ENCODE measurements at regions not wholly inside any gene's neighbourhood (a gene's known extent, or its start where the extent isn't known, plus 50 kb on each side); places are given as distances from the start of the nearest gene placed in this dataset.

- DNase-seq (ENCODE audit: insufficient read length, low spot score), result peak; percentile 19
- FAIRE-seq, result no peak
Observed at GRCh38 chr7:17474724-17475344, 176.4 kb downstream of the AHR start.

- no peak for FAIRE-seq
Observed at GRCh38 chr7:17477182-17477581, 178.7 kb downstream of the AHR start.

DNA sequence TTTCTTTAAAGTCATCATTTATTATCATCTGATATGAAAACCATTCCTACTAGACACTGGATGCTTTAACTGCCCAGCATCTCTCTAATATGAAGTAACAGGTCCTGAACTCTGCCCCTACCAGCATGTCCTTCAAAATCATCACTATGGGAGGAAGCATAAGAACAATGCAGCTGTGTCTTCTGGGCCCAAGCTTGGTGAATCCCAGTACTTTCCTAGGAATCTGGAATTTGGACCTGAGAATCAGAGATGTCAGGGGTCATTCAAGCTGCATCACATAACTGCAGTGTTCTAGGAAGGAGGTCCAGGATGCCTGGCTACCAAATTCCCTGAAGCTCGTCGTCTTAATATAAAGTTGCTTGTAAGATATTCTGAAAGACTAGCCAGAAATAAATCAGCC lies 182.7 kb downstream of the AHR start:
- no peak for FAIRE-seq
- DNase-seq (ENCODE audit: insufficient read length, low spot score), result no peak

More at GRCh38 chr7:17477182-17477581, 178.7 kb downstream of the AHR start:
- DNase-seq (ENCODE audit: insufficient read length, low spot score), result no peak

DNA sequence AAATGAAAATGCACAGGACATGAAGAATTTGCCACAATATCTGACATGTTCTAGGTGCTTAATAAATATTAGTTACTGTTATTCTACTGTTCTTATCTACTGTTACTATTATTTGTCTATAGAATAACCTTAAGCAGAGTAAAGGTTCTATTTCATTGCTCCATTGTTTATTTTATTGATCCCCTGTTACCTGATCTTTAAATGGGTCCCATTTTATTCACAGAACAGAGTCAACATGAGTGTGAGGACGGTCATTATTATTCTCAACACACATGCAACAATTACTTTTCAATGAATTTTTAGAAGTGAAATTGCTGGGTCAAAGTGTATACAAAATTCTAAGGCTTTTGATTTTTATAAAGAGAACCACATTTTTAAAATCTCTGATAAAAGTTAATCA lies 186.9 kb downstream of the AHR start:
- FAIRE-seq, result no peak
- no peak for DNase-seq (ENCODE audit: insufficient read length, low spot score)

DNA sequence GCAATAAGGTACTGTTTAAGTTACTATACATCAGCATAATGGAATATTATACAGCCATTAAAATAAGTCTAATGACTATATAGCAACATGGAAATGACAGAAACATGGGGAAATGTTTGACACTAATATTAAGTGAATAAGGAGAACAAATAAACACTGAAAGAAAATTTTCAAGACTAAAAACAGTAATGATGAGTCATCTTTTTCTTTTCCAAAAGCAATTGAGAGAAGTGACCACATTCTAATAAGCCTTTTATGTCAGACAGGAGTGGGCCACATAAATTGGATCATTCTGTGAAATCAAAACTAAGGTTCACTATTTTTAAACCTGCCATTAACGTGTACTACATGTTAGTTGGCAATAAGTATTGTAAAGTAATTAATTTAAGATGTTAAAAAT lies 187.5 kb downstream of the AHR start:
- FAIRE-seq, result no peak
- DNase-seq (ENCODE audit: insufficient read length, low spot score), result no peak

GRCh38 chr7:17486835-17487234 lies 188.4 kb downstream of the AHR start:
- no peak for FAIRE-seq
- DNase-seq (ENCODE audit: insufficient read length, low spot score), result no peak

DNA sequence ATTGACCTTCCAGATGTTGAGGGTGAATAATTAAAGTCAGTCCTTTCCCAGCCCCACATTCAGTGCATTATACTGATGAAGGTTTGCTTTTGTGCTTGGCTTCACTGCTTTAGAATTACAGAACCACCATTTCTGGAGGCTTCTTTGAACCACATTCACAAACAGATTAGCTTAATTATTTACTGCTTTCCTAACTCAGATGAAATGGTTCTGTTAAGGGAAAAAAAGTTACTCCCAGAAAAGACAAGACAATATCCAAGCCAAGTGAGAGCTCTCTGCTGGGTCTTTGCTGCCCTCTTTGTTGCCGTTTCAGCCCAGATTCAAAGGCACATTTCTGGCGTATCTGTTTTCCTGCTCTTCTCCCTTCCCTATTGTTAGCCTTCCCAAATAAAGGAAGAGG lies 188.9 kb downstream of the AHR start:
- FAIRE-seq, result no peak

GRCh38 chr7:17488829-17489228 lies 190.4 kb downstream of the AHR start:
- FAIRE-seq (no peak), DNase-seq (ENCODE audit: insufficient read length, low spot score) (no peak)

More for the DNA sequence above, 188.9 kb downstream of the AHR start:
- DNase-seq (ENCODE audit: insufficient read length, low spot score), result no peak

DNA sequence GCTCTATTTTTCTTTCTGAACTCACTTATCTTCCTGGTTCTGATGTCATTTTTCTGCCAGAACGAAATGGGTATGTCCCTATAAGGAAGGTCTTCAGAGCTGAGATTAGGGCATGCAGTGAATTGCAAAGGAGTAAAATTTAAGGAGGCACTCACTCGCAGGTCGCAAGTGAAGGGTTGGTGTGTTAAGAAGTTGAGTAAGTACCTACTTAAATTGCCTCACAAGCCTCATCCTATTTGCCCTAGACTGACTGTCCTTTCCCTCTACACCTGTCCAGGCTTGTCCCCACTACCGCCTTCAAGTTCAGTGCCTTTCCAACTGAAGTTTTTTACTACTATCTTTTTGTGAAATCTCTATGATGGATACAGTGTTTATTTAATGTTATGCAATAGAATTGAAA lies 191.5 kb downstream of the AHR start:
- FAIRE-seq (no peak), DNase-seq (ENCODE audit: insufficient read length, low spot score) (no peak)

- FAIRE-seq, result no peak
Observed at GRCh38 chr7:17490825-17491224, 192.4 kb downstream of the AHR start.

GRCh38 chr7:17492437-17492836 lies 194.0 kb downstream of the AHR start:
- DNase-seq (ENCODE audit: insufficient read length, low spot score), result no peak
- no peak for FAIRE-seq

More at GRCh38 chr7:17490825-17491224, 192.4 kb downstream of the AHR start:
- DNase-seq (ENCODE audit: insufficient read length, low spot score), result no peak

DNA sequence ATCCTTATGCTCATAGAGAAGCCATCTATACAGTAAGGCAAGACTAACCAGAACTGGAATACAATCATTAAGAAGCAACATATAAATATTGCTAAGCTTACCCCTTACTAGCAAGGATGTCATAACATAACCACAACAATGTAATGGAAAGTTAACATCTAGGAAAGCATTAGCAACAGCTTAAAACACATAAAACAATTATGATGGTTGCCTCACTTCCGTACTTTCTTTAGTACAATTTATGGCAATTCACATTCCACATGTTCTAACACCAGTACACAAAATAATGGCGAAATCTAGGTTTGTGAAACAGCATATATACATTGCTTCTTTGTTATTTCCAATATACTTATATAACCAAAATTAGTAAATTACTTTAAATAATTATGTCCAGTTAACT lies 195.0 kb downstream of the AHR start:
- DNase-seq (ENCODE audit: insufficient read length, low spot score), result no peak
- FAIRE-seq, result no peak

GRCh38 chr7:17495655-17496394 lies 197.4 kb downstream of the AHR start:
- no peak for FAIRE-seq

DNA sequence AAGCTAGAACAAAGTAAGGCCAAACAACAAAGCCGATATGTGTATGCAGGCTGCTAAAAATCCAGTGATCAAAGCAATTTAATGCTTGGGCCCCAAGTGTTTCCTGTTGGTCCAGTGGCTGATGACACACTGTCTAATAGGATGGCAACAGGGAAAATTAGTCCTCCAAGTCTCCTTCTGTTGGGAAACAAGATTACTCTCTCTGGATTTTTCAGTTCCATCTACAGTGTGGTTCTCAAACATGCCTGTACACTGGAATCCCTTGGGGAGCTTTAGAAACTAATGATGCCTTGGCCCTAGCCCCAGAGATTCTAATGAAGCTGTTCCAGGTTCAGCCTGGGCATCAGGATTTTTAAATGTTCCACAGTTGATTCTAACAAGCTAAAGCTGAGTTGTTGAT lies 198.7 kb downstream of the AHR start:
- DNase-seq (ENCODE audit: insufficient read length, low spot score), result no peak
- no peak for FAIRE-seq

More at GRCh38 chr7:17495655-17496394, 197.4 kb downstream of the AHR start:
- no peak for DNase-seq (ENCODE audit: insufficient read length, low spot score)

DNA sequence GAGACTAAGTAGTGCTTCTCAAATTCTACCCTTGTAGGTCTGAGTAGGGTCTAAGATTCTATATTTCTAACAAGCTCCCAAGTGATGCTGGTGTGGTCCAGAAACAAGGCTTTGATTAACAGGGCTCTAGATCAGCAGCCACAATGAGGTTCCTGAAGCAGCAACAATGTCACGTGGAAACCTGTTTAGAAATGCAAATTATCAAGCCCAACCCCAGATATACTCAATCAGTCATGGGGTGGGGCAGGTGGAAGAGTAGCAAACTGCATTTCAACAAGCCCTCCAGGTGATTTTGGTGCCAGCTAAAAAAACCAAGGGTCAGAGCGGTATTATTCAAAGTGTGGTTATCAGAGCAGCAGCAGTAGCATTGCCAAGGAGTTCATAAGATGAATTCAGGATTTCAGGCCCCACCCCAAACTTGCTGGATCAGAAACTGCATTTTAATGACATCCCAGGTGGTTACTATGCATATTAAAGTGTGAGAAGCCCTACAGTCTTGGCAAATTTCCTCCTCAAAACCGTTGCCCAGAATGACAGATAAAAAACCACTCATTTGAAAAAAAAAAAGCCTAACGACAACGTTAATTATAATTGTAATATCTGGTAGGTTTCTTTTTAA lies 199.2 kb downstream of the AHR start:
- FAIRE-seq (no peak), DNase-seq (ENCODE audit: insufficient read length, low spot score) (no peak)

DNA sequence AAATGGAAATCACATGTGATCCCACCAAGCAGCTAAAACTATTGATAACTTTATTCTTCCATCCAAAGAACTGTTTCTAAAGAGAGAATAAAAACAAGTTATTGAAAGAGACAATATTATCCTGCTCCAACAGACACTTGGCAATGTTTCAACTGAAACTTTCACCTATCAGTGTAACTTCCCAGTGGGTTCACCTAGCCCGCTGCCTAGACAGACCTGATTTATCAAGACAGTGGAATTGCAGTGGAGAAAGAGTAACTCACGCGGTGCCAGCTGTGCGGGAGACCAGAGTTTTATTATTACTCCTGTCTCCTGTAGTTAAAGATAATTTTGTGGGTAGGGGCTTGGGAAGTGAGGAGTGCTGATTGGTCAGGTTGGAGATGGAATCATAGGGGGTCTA lies 199.8 kb downstream of the AHR start:
- FAIRE-seq, result no peak
- no peak for DNase-seq (ENCODE audit: insufficient read length, low spot score)

- FAIRE-seq, result no peak
- no peak for DNase-seq (ENCODE audit: insufficient read length, low spot score)
Observed at GRCh38 chr7:17500736-17501135, 202.3 kb downstream of the AHR start.

GRCh38 chr7:17501441-17502212 lies 203.2 kb downstream of the AHR start:
- FAIRE-seq (no peak), DNase-seq (ENCODE audit: insufficient read length, low spot score) (no peak)

DNA sequence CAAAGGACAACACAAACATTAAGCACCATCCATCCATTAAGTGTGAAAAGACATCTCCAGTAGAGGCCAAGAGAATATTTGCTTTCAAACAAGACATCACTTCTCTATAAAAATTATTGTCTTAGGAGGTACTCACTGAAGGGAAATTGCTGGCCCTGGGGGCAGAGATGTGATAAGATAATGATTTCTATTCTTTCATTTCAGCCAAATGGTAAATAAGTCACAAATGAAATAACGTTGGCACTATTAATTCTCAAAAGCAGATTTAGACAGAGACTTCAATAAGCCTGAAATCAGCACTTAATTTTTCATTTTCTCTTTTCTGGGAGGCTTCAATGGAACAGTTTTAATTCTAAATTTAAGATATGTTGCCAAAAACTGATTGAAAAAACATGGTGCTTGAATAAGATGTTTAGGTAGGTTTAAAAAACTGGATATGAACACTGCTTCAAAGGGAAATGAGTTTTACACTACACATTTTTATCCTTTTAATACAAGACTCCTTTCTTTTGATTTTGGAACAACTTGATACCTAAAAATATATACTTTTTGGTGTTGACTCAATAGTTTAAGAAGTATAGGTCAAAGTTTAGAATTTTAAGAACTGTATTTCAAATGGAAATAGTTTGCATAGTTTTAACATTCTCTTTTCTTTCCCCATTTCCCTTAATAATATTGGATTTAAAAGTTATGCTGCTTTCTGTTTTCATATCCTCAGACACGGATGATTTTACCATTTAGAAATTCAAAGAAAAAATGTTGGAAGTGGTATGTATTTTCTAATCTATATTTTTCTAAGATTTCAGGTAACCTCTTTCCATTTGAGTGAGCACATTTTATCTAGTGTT lies 204.0 kb downstream of the AHR start:
- FAIRE-seq, result no peak
- DNase-seq (ENCODE audit: insufficient read length, low spot score), result no peak

- DNase-seq (ENCODE audit: insufficient read length, low spot score), result no peak
- no peak for FAIRE-seq
Observed at GRCh38 chr7:17506095-17506494, 207.6 kb downstream of the AHR start.
